DND-41 (cell line): ENCODE measurements at regions not wholly inside any gene's neighbourhood (a gene's known extent, or its start where the extent isn't known, plus 50 kb on each side); places are given as distances from the start of the nearest gene placed in this dataset.

Source experiments
- ATAC-seq: fragments of 200-7000 bp; cut with Tn5 transposase; 3 replicates; pipeline ENCODE4 v1.9.1; 2021; ENCODE audit warnings: low read depth; ENCODE audit not compliant: insufficient read depth
- DNase-seq: peaks from one replicate; pipeline ENCODE4 v3.0.0-alpha.2; 2020
- H2AFZ ChIP-seq: 2 replicates; pipeline ENCODE4 v1.6.0; 2012; ENCODE audit warnings: low read depth, low read length
- H3K27ac ChIP-seq: 2 replicates; pipeline ENCODE4 v1.5.1; 2012; ENCODE audit warnings: low read length, inconsistent platforms
- H3K27me3 ChIP-seq: fragments of 200-600 bp; sonication (generic); 2 replicates; pipeline ENCODE4 v1.6.0; 2012; ENCODE audit warnings: low read length, mild to moderate bottlenecking, inconsistent platforms; ENCODE audit not compliant: insufficient read depth, poor library complexity
- H3K36me3 ChIP-seq: 2 replicates; pipeline ENCODE4 v1.5.1; 2012; ENCODE audit warnings: low read length, inconsistent platforms; ENCODE audit not compliant: insufficient read depth
- H3K4me1 ChIP-seq: 2 replicates; pipeline ENCODE4 v1.5.1; 2012; ENCODE audit warnings: mild to moderate bottlenecking, low read length; ENCODE audit not compliant: insufficient read depth
- H3K4me2 ChIP-seq: 2 replicates; pipeline ENCODE4 v1.6.0; 2012; ENCODE audit warnings: mild to moderate bottlenecking, moderate library complexity, low read length, inconsistent platforms; ENCODE audit not compliant: insufficient read depth
- H3K4me3 ChIP-seq, 2 experiments: fragments of 200-600 bp in 1 of 2; shearing (Covaris generic) in 1 of 2; 2 replicates each; pipeline ENCODE4 v1.5.1; 2012 to 2016; ENCODE audit warnings: inconsistent platforms in 2 of 2, low read length in 2 of 2, mild to moderate bottlenecking in 2 of 2, low read depth in 1 of 2, moderate library complexity in 1 of 2
- H3K79me2 ChIP-seq: 2 replicates; pipeline ENCODE4 v1.6.0; 2012; ENCODE audit warnings: low read length, inconsistent platforms; ENCODE audit not compliant: insufficient read depth
- H3K9ac ChIP-seq: 2 replicates; pipeline ENCODE4 v1.6.0; 2012; ENCODE audit warnings: low read depth, mild to moderate bottlenecking, inconsistent platforms, low read length, moderate library complexity
- H3K9me3 ChIP-seq: 2 replicates; pipeline ENCODE4 v1.5.1; 2012; ENCODE audit warnings: low read length, moderate library complexity, mild to moderate bottlenecking, inconsistent platforms; ENCODE audit not compliant: insufficient read depth, severe bottlenecking
- H4K20me1 ChIP-seq: 2 replicates; pipeline ENCODE4 v1.6.0; 2012; ENCODE audit warnings: low read length; ENCODE audit not compliant: insufficient read depth
- CTCF ChIP-seq: IDR thresholded peaks from 2 replicates; pipeline ENCODE4 v1.5.1; 2012; ENCODE audit warnings: borderline replicate concordance, low read length, moderate library complexity, mild to moderate bottlenecking; ENCODE audit not compliant: poor library complexity, severe bottlenecking; ENCODE audit errors: extremely low read depth
- EZH2 ChIP-seq: IDR thresholded peaks from 3 replicates; pipeline ENCODE4 v1.6.1; 2012; ENCODE audit warnings: borderline replicate concordance, low read depth, mild to moderate bottlenecking, moderate library complexity, low read length, inconsistent platforms; ENCODE audit not compliant: severe bottlenecking

DNA sequence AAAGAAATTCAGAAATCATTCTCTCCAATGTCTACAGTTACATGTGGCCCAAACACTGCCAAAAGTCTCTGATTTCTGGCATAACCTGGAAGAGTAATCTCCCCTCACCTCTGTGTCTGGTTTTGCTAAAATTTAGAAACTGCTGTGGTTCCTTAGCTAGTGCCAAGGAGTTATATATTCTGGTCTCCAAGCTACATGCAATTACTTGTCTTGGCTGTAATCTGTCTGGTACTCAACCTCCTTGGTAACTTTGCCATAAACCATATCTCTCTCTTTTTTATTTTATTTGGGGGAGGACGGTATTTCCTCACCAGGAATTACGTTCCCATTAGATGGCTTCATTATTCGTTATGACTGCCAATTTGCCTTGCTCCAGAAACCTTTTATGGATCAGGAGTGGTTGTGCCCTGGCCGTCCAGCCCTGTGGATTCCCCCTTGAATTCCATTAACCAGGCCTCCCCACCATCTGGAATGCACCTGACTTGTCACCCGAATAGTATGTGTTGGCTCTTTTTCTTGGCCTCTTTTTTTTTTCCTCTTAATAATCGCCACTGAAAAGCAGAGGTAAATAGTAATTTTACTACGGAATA, 400.0 kb downstream of the CD83 start:
- TF ChIP-seq CTCF (no peak), EZH2 (no peak)
- H3K4me1 ChIP-seq = peaks cover 15% of the 10 kb centered on the region
- DNase-seq (no peak), ATAC-seq (no peak)
- no peaks in the 10 kb centered on the region for H3K36me3 ChIP-seq
- H3K4me3 ChIP-seq = no peak overlapping the region
- H3K9me3 ChIP-seq = no peaks in the 10 kb centered on the region
- no peak overlapping the region for H3K9ac ChIP-seq
- H4K20me1 ChIP-seq = no peaks in the 10 kb centered on the region
- no peak overlapping the region for H3K4me2 ChIP-seq
- H3K27me3 ChIP-seq = no peaks in the 10 kb centered on the region
- no peaks in the 10 kb centered on the region for H3K79me2 ChIP-seq
- 0 out of 2 replicates have a peak overlapping the region, but pooled peaks have one; percentile 22 for H2AFZ ChIP-seq
- no peak overlapping the region for H3K27ac ChIP-seq

GRCh38 chr6:14518515-14519217, 401.1 kb downstream of the CD83 start:
- H3K79me2 ChIP-seq = no peaks in the 10 kb centered on the region
- no peak for TF ChIP-seq EZH2
- TF ChIP-seq CTCF = no peak
- H4K20me1 ChIP-seq = no peaks in the 10 kb centered on the region
- no peak overlapping the region for H3K27ac ChIP-seq
- no peaks in the 10 kb centered on the region for H3K9me3 ChIP-seq
- DNase-seq = no peak
- peaks cover 7% of the 10 kb centered on the region for H3K4me1 ChIP-seq
- H3K4me2 ChIP-seq = no peak overlapping the region
- H3K27me3 ChIP-seq = no peaks in the 10 kb centered on the region
- H2AFZ ChIP-seq = no peak overlapping the region
- no peak overlapping the region for H3K9ac ChIP-seq
- no peak overlapping the region for H3K4me3 ChIP-seq
- no peaks in the 10 kb centered on the region for H3K36me3 ChIP-seq
- no peak for ATAC-seq

GRCh38 chr6:14520029-14520428, 402.5 kb downstream of the CD83 start:
- ATAC-seq (no peak), DNase-seq (no peak)
- Histone ChIP-seq H3K4me3 (no peak overlapping the region), H3K9me3 (no peaks in the 10 kb centered on the region), H3K4me1 (no peaks in the 10 kb centered on the region), H3K27me3 (no peaks in the 10 kb centered on the region), H3K27ac (no peak overlapping the region), H4K20me1 (no peaks in the 10 kb centered on the region), H3K79me2 (no peaks in the 10 kb centered on the region), H2AFZ (no peak overlapping the region), H3K36me3 (no peaks in the 10 kb centered on the region), H3K4me2 (no peak overlapping the region), H3K9ac (no peak overlapping the region)
- TF ChIP-seq CTCF = no peak
- TF ChIP-seq EZH2 = no peak
